GM12872 (cell line): ENCODE measurements at regions not wholly inside any gene's neighbourhood (a gene's known extent, or its start where the extent isn't known, plus 50 kb on each side); places are given as distances from the start of the nearest gene placed in this dataset.

Source experiments
- CTCF ChIP-seq: IDR thresholded peaks from 3 replicates; pipeline ENCODE4 v1.5.1; 2011; ENCODE audit warnings: low read depth, mild to moderate bottlenecking, low read length, moderate library complexity; ENCODE audit not compliant: insufficient read depth

- TF ChIP-seq CTCF: no peak
Observed at GRCh38 chr1:104235141-104235540, 485.4 kb downstream of the AMY1C start.

DNA sequence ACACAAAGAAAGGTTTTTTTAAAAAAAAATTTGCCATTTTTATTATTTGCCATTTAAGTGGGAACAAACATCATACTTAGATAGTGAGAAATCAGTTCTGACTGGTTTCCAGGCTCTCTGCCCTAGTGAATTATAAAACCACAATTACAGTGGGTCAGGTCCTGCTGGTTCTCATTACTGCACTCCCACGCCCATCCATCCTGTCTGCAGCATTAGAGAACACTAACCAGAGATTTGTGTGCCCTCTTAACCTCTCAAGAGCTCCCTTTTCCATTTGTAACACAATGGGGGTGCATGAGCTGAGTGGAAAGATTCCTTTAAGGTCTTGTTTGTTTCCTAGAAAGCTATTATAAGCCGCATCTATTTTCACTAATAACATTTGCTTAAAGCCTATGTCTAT lies 489.3 kb downstream of the AMY1C start:
- TF ChIP-seq CTCF: no peak

DNA sequence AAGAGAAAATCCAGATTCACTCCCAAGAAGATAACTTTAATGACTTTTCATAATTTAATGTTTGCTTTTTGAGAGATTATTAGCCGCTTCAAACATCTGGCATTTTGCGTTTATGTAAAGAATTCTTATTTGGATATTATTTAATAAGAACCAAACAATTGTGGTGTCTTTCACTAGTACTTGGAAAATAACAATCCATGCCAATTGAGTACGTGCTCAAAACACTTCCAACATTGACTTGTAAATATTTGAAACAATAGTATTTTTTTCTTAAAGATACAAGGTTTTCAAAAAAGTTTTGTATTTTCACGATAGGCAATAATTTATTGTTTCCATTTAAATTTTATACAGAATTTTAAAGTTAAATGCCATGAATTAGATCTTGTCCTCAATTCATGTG lies 498.7 kb downstream of the AMY1C start:
- no peak for TF ChIP-seq CTCF

DNA sequence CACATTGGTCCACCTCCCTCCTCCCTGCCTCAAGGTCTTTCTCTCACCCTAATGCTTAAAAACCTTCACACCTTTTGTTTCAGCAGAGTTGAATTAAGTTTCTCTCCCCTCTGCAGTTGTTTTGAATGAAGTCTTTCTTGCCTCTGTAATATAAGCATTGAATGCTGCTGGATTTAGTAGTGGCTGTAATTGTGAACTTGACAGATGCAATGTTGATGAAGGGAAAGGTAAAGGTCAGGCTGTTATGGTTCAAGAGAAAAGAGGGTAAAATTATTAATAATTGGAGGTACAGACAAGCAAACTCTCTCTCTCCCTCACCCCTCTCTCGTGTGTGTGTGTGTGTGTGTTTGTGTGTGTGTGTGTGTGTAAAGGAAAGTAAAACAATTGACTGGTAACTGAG lies 509.8 kb downstream of the AMY1C start:
- TF ChIP-seq CTCF: no peak

DNA sequence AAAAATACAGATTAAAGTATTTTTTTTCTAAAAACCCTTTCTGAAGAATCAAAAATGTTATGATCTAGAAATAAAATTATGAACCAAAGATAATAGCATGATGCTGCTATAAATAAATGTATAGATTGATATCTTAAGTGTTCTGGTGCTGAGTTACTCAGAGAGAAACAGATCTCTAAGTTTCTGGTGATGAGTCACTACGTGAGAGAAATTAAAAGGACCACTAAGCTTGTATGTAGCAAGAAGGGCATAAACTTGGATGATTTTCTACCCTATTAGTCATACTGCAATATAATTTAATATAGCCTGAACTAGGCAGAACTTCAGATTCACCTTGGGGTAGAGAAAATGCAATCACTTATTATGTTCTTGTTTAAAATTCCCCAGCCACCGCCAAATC lies 514.8 kb downstream of the AMY1C start:
- TF ChIP-seq CTCF: no peak

DNA sequence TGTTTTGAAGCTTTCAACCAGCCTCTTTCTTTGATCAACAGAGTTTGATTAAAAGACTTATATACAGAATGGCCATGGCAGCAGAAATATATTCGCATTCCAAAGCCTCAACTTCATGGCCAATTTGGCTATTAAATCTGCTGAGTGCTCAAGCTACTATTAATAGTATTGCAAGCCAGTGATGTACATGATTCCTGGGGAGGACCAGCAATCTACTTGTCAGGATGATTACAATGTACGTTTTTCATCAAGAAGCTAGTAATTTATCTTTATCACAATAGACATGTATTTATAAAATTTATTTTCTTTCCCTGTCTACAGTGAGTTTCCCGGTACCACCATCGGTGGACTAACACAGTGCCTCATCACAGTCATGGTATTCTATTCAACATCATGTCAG lies 515.5 kb downstream of the AMY1C start:
- no peak for TF ChIP-seq CTCF

- TF ChIP-seq CTCF: no peak
Observed at GRCh38 chr1:104266612-104267011, 516.9 kb downstream of the AMY1C start.

- no peak for TF ChIP-seq CTCF
Observed at GRCh38 chr1:104291156-104291555, 541.5 kb downstream of the AMY1C start.
